ENCODE measurements at regions not wholly inside any gene's neighbourhood (a gene's known extent, or its start where the extent isn't known, plus 50 kb on each side); places are given as distances from the start of the nearest gene placed in this dataset.

GRCh38 chr16:80418517-80419355 lies 122.1 kb upstream of the DYNLRB2 start:
- DNase-seq: no peak

DNA sequence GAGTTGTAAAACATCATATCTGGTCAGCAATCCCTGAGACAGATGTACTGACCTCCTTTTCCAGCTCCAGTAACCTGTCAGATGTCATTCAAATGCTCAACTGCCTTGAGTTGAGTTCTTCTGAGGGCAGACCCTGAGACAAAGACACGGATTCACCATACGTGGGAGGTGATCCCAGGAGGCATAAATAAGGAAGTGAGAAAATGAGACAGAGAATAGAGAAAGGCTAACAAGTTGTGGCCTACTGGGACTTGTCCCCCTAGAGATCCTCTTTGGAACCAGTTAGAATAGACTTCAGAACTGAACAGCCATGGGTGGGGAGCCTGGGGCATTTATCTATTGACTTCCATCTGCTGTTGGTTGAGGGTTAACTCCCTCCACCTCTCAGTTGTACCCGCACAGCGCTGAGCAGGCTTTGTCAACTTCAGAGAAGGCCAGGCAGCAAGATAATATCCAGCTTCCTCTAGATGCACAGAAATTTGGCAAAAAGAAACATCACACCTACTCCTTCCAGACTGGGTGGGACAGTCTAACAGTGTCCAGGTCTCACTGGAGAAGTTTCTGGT lies 123.0 kb upstream of the DYNLRB2 start:
- no peak for DNase-seq

- no peak for DNase-seq
Observed at GRCh38 chr16:80408014-80408413, 132.8 kb upstream of the DYNLRB2 start.

DNA sequence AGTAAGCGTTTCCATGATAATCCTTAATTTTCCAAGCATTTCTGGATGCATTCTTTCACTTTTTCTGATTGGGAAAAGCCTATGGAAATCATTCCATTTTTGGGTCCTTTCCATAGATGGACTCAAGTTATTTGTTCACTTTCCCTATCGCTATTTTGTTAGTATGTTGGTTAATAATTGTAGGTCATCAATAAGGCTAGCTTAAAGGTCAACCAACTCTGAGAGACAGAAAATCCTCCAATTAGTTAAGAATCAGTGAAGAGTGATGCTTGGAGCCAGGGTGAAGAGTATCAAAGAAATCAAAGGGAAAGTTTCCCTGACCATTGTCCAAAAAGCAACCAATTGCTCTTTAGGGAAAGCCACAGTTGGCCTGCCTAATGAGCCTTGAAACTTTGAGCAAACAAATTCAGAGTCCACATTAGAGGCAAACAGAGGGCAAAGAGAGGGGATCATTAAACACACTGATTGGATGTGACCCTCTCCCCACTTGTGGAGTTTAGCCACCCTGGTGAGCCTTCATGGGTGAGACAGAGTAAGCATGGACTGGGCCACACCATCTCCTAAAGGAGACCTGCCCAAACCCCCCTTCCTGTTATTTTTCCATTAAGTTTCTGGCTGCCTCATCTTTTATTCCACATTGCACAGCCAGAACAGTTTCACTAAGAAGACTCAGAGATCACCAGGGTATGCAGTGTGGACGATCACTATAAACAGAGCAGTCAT lies 133.4 kb upstream of the DYNLRB2 start:
- DNase-seq: no peak

DNA sequence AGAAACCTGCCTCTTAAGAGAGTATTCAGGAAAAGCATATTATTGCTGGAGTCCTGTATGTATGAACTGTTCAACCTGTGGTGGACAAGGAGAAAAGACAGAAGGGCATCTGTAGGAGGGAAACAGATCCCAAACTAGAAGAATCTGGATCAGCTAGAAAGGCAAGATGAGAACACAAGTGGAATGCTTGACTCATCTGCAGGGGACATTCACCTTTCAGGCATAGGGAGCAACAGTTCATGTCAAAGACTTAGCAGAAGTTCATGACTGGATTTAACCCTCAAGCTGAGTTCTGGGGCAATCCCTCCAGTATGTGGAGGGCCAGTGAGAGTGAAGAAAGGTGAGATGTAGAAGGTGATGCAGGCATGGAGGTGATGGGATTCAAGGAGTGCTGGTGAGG lies 135.9 kb upstream of the DYNLRB2 start:
- no peak for DNase-seq

DNA sequence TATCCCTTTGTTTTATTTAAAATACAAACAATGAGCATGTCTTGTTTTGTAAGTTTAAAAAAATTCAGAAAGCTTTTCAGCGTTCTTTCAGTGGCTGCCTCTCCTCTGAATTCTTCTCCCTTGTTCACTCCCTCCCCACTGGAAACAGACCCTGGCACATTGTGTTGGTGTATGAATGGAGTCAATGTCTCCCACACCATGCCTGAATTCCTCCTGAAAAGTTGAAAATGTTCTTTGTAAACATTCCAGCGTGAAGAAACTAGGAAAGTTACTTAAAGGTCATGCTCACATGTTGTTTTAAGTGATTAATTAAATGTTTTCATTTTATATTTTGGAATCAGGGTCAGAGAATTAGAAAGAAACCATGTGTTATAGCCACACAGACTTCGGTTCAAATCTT lies 136.9 kb upstream of the DYNLRB2 start:
- no peak for DNase-seq

GRCh38 chr16:80390871-80391489 lies 149.8 kb upstream of the DYNLRB2 start:
- no peak for DNase-seq

GRCh38 chr16:80390046-80390445 lies 150.7 kb upstream of the DYNLRB2 start:
- no peak for DNase-seq

DNA sequence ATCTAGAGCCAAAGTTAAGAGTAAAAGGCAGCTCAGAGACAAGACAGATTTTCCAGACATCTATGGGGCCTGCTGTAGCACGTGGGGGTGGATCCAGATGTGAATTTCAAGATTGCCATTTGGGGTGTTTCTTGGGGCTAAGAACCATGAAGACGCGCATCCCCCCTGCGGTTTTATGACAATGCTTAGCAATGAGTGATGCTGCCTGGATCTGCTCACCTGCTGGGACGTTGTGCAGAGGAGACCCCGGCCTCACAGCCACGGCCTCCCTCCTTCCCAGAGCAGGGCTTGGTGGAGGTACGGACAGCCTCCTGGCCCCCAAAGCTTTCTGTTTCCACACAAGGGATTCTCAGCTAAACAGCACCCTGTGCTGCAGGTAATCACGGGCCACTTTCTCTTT lies 151.5 kb upstream of the DYNLRB2 start:
- DNase-seq: no peak

- DNase-seq: no peak
Observed at GRCh38 chr16:80387318-80387921, 153.4 kb upstream of the DYNLRB2 start.

- DNase-seq: no peak
Observed at GRCh38 chr16:80384862-80385261, 155.9 kb upstream of the DYNLRB2 start.

DNA sequence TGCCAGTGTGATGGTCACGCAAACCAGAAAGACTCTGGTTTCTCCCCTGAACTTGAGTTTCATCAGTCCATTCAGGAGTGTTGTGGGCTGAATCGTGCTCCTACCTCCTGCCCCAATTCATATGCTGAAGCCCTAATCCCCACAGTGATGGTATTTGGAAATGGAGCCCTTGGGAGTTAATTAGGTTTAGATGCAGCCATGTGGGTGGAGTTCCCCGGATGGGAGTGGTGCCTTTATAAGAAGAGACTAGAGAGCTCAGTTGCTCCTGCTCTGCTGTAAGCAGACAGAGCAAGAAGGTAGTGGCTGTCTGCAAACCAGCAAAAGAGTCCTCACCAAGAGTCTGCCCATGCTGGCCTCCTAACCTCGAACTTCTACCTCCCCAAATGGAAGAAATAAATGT lies 160.3 kb upstream of the DYNLRB2 start:
- DNase-seq: no peak

DNA sequence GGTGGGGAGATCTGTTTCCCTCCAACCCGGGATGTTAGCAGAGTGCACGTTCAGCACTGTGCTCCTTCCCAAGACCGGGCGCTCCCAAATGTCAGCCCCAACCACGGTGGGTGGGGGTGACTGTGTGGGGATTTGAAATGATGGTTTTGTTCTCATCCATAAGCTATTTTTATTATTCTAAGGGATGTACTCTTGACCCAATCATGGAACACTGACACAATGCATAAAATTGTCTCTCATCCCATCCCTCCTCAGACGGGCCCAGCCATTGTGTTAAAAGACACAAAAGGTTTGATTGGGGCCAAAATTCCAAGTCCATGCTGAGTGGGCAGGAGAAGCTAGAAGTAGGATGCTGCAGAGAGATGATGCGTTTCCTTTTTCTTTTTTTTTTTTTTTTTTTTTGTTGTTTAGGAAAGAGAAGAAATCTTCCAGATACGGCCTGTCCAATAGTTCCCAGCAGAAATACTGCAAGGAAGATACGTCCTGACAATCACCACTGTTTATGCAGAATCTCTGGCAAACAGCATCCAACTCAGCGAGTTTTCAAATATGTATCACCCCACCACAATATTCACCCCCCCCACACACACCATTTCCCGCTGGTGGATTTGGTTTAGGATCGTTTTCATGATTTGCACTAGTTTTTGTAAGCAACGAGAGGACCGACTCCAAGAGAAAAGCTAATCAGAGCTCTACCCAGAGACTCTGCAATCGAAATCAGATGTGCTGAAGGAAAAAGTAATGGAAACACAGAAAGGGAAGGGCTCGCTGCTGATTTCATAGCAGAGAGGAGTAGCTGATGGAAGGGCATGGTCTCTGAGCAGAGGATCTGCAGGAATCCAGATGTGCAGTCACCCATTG lies 163.5 kb upstream of the DYNLRB2 start:
- DNase-seq: no peak

DNA sequence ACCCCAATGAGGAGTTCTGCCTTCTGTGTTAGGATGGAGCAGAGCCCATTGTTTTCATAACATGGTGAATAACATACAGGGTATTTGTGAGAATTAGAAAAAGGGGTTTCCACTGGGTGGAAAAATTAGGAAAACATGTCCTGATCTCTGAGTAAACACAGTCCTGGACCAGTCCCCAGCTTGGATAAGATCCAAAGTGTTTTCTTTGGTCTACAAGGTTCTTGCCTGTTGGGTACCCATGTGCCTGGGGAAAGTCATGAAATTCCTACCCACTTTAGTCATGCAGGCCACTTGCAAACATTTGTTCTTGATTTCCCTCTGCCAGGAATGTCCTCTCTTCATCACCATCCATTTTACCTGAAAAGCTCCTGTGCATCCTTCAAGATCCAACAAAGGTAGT lies 164.8 kb upstream of the DYNLRB2 start:
- DNase-seq: no peak

DNA sequence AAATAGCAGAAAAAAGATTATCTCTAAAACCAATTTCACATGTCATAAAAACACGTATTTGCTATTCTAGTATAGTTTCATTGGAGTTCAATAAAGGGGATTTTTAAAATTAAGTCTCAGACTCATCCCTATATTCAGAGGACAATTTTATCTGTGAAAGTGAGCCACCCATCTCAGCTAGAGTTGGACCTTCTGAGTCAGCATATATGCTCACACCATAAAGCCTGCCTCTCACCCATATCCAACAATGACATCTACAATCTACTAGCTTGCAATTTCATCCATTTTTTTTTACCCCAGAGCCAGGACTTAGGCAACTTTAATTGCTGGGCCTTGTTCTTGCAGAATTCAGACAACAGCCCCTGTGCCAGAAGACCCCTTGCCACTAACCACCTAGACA lies 165.3 kb upstream of the DYNLRB2 start:
- no peak for DNase-seq

DNA sequence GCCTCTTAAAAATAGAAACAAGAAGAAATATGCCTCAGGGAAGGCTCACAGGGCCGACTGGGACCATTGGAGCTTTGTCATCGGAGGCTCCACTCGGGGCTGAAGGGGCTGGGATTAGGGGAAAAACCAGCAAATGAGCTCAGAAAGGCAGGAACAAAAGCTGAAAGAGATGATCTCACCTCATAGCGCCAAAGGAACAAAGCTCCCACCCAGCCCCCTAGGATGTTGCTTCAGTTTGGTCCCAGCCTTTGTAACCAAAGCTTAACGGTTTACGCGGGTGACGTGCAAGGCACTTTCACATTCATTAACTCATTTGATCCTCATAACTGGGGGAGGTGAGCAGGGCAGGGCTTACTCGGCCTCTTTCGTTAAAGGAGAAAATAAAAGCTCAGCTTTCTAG lies 168.5 kb upstream of the DYNLRB2 start:
- no peak for DNase-seq

- no peak for DNase-seq
Observed at GRCh38 chr16:80369138-80369958, 171.4 kb upstream of the DYNLRB2 start.

DNA sequence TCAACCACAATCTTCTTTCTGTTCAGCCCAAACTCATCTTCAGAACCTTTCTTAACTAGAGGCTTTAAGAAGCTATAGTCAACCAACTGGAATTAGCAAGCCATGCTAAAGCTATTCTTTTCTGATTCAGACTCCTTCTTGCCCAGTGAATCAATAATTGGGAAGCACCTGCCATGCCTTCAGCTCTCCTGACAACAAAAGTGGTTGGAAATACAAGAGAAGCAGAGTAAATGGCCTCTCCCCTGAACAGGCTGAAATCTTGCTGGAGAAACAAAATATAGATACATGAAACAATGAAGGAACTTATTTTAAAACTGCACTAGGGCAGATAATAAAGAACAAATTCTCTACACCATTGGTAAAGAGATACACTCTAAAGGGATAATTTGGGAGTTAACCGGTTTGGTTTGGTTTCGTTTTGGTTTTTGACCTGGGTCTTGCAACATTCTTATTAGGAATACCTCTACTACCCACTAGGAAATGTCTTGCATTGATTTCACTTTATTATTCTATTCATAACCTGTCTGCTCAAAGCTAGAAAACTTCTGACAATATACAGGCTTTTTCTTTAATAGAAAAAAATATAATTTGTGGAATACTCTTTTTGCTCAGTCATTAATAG lies 173.6 kb upstream of the DYNLRB2 start:
- DNase-seq: no peak

DNA sequence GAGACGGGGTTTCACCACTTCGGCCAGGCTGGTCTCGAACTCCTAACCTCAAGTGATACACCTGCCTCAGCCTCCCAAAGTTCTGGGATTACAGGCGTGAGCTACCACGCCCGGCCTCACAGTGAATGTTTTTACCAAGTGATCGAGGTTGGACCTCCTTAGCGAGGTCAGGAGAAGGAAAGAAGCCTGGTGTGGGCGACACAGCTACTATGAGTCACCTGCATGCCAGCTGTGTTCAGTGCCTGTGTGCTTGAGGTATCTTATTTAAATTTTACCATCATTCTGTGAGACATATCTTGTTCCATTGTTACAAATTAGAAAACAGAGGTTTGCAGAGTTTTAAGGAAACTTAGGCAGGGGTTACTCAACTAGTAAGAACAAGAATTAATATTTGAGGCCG lies 174.8 kb upstream of the DYNLRB2 start:
- no peak for DNase-seq

DNA sequence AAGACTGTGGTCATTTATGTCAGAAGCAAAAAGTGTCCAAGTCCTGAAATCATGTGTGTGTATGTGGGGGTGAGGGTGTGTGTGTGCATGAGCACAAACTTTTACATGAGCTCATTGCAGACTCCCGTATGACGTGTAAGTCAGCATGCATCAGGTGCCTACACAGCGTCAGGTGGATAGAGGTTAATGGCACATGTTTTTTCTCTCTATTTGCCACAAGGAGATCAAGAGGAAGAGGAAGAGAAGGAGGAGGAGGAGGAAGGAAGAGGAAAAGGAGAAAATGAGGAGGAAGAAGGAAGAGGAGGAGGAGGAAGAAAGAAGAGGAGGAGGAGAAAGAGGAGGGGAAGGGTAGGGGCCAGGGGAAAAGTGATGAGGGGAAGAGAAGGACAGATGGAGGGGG lies 178.0 kb upstream of the DYNLRB2 start:
- DNase-seq: no peak

- DNase-seq: no peak
Observed at GRCh38 chr16:80356365-80356764, 184.4 kb upstream of the DYNLRB2 start.
